ENCODE measurements at regions not wholly inside any gene's neighbourhood (a gene's known extent, or its start where the extent isn't known, plus 50 kb on each side); places are given as distances from the start of the nearest gene placed in this dataset.

DNA sequence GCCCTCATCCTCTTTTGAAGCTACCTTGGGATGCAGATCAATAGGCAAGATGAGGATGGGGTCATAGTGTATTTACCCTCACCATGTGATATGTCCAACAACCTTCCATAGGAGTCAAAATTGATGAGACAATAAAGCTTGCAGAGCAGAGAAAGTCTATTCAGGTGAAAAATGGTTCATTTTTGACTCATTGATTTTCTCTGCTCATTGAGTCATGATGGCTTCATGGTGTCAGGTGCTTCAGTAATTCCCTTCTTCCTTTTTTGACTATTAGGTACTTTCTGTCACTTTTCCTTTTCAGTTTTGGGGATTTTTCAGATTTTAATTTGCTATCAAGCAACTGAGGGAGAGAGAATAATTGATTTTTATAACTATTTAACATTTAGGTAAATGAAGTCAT lies 55.9 kb upstream of the IL2 start (continued):
- TF ChIP-seq, protein P1, sequence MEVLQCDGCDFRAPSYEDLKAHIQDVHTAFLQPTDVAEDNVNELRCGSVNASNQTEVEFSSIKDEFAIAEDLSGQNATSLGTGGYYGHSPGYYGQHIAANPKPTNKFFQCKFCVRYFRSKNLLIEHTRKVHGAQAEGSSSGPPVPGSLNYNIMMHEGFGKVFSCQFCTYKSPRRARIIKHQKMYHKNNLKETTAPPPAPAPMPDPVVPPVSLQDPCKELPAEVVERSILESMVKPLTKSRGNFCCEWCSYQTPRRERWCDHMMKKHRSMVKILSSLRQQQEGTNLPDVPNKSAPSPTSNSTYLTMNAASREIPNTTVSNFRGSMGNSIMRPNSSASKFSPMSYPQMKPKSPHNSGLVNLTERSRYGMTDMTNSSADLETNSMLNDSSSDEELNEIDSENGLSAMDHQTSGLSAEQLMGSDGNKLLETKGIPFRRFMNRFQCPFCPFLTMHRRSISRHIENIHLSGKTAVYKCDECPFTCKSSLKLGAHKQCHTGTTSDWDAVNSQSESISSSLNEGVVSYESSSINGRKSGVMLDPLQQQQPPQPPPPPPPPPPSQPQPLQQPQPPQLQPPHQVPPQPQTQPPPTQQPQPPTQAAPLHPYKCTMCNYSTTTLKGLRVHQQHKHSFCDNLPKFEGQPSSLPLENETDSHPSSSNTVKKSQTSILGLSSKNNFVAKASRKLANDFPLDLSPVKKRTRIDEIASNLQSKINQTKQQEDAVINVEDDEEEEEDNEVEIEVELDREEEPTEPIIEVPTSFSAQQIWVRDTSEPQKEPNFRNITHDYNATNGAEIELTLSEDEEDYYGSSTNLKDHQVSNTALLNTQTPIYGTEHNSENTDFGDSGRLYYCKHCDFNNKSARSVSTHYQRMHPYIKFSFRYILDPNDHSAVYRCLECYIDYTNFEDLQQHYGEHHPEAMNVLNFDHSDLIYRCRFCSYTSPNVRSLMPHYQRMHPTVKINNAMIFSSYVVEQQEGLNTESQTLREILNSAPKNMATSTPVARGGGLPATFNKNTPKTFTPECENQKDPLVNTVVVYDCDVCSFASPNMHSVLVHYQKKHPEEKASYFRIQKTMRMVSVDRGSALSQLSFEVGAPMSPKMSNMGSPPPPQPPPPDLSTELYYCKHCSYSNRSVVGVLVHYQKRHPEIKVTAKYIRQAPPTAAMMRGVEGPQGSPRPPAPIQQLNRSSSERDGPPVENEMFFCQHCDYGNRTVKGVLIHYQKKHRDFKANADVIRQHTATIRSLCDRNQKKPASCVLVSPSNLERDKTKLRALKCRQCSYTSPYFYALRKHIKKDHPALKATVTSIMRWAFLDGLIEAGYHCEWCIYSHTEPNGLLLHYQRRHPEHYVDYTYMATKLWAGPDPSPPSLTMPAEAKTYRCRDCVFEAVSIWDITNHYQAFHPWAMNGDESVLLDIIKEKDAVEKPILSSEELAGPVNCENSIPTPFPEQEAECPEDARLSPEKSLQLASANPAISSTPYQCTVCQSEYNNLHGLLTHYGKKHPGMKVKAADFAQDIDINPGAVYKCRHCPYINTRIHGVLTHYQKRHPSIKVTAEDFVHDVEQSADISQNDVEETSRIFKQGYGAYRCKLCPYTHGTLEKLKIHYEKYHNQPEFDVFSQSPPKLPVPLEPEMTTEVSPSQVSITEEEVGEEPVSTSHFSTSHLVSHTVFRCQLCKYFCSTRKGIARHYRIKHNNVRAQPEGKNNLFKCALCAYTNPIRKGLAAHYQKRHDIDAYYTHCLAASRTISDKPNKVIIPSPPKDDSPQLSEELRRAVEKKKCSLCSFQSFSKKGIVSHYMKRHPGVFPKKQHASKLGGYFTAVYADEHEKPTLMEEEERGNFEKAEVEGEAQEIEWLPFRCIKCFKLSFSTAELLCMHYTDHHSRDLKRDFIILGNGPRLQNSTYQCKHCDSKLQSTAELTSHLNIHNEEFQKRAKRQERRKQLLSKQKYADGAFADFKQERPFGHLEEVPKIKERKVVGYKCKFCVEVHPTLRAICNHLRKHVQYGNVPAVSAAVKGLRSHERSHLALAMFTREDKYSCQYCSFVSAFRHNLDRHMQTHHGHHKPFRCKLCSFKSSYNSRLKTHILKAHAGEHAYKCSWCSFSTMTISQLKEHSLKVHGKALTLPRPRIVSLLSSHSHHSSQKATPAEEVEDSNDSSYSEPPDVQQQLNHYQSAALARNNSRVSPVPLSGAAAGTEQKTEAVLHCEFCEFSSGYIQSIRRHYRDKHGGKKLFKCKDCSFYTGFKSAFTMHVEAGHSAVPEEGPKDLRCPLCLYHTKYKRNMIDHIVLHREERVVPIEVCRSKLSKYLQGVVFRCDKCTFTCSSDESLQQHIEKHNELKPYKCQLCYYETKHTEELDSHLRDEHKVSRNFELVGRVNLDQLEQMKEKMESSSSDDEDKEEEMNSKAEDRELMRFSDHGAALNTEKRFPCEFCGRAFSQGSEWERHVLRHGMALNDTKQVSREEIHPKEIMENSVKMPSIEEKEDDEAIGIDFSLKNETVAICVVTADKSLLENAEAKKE (CRISPR knock-in tag; IDR thresholded peaks at IDR 0.05) = no peak

DNA sequence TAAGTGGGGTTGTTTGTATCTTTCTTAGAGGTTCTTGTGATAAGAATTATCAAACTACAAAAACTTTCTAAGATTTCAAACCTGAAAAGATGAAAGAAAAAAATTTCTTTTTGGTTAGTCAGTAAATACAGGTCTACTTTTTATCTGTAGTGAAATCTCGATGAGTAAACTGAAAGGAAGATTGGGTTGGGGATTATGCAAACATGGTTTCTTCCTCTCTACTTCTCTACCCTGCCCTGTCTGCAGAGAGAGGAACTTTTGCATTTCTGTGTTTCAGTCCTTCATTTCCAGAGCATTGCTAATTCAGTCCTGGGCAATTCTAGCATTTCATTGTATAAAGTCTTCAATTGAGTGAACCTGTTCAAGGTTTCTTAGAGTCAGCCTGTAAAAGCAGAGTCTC lies 51.6 kb upstream of the IL2 start:
- no peaks in the 10 kb centered on the region for H3K27me3 Mint-ChIP-seq (ENCODE audit: insufficient read depth, low read depth, poor library complexity)
- H3K36me3 ChIP-seq (ENCODE audit: insufficient read depth) = no peaks in the 10 kb centered on the region
- H3K9me3 Mint-ChIP-seq = no peaks in the 10 kb centered on the region
- H3K36me3 Mint-ChIP-seq (ENCODE audit: low read depth) = no peaks in the 10 kb centered on the region
- H3K4me2 ChIP-seq = no peak overlapping the region
- no peaks in the 10 kb centered on the region for H4K20me1 ChIP-seq (replicated peaks; ENCODE audit: insufficient read depth)
- 0 out of 2 replicates have a peak, but pooled peaks cover 11% of the 10 kb centered on the region for H3K4me1 ChIP-seq (ENCODE audit: insufficient read depth)
- H3K4me1 Mint-ChIP-seq = peaks cover 4% of the 10 kb centered on the region
- H3K9me2 ChIP-seq (ENCODE audit: insufficient read depth) = no peaks in the 10 kb centered on the region
- H3K79me2 ChIP-seq (replicated peaks; ENCODE audit: insufficient read depth) = no peaks in the 10 kb centered on the region
- H3K27ac Mint-ChIP-seq = no peak overlapping the region; the same call in 1 of the 2 replicates
- H2AFZ ChIP-seq = no peak overlapping the region
- ATAC-seq (no peak), DNase-seq (ENCODE audit: low spot score) (no peak)
- no peak overlapping the region for H3K4me3 Mint-ChIP-seq
- H3K4me3 ChIP-seq = no peak overlapping the region
- H3K27ac ChIP-seq (ENCODE audit: low read depth) = no peak overlapping the region
- H3F3A ChIP-seq (replicated peaks; ENCODE audit: low read depth) = no peaks in the 10 kb centered on the region
- H3K27me3 ChIP-seq (ENCODE audit: insufficient read depth) = no peaks in the 10 kb centered on the region
- TF ChIP-seq, protein P1 (CRISPR knock-in tag; IDR thresholded peaks at IDR 0.05) = no peak
- TF ChIP-seq EZH2 (IDR thresholded peaks at IDR 0.05; ENCODE audit: low read depth, unreplicated experiment) = no peak
- no peak for TF ChIP-seq ZNF331 (CRISPR knock-in tag; IDR thresholded peaks at IDR 0.05; ENCODE audit: low read depth)
- TF ChIP-seq JUNB (IDR thresholded peaks at IDR 0.05; ENCODE audit: unreplicated experiment) = no peak
- TF ChIP-seq CREB1 (CRISPR knock-in tag; IDR thresholded peaks at IDR 0.05; ENCODE audit: low read depth) = no peak
- TF ChIP-seq EZH2phosphoT487 (IDR thresholded peaks at IDR 0.05; ENCODE audit: unreplicated experiment) = no peak
- TF ChIP-seq, protein P2, sequence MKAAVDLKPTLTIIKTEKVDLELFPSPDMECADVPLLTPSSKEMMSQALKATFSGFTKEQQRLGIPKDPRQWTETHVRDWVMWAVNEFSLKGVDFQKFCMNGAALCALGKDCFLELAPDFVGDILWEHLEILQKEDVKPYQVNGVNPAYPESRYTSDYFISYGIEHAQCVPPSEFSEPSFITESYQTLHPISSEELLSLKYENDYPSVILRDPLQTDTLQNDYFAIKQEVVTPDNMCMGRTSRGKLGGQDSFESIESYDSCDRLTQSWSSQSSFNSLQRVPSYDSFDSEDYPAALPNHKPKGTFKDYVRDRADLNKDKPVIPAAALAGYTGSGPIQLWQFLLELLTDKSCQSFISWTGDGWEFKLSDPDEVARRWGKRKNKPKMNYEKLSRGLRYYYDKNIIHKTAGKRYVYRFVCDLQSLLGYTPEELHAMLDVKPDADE (IDR thresholded peaks at IDR 0.05) = no peak
- TF ChIP-seq POLR2AphosphoS5 (IDR thresholded peaks at IDR 0.05; ENCODE audit: low read depth) = no peak
